Adipocyte (in vitro differentiated cells): ENCODE measurements at regions not wholly inside any gene's neighbourhood (a gene's known extent, or its start where the extent isn't known, plus 50 kb on each side); places are given as distances from the start of the nearest gene placed in this dataset.
A peak's percentile ranks its signal among the peaks of the same experiment; 100 is the strongest.

Experiments
- DNase-seq: peaks from one replicate; pipeline ENCODE4 v3.0.0-alpha.2; 2015; ENCODE audit warnings: low read depth
- H3K27me3 ChIP-seq: replicated peaks from 2 replicates; pipeline ENCODE4 v1.7.0; 2013; ENCODE audit warnings: mild to moderate bottlenecking, low read length, moderate library complexity; ENCODE audit not compliant: control insufficient read depth, insufficient read depth
- H3K36me3 ChIP-seq: 2 replicates; pipeline ENCODE4 v1.7.0; 2013; ENCODE audit warnings: low read length, mild to moderate bottlenecking, moderate library complexity; ENCODE audit not compliant: control insufficient read depth, insufficient read depth, severe bottlenecking
- H3K4me1 ChIP-seq: 2 replicates; pipeline ENCODE4 v1.7.0; 2013; ENCODE audit warnings: mild to moderate bottlenecking, low read length, moderate library complexity; ENCODE audit not compliant: control insufficient read depth, insufficient read depth
- H3K4me3 ChIP-seq: 2 replicates; pipeline ENCODE4 v1.7.0; 2013; ENCODE audit warnings: mild to moderate bottlenecking, low read length, moderate library complexity
- H3K9ac ChIP-seq: 2 replicates; pipeline ENCODE4 v1.7.0; 2013; ENCODE audit warnings: mild to moderate bottlenecking, low read length, moderate library complexity
- H3K9me3 ChIP-seq: 2 replicates; pipeline ENCODE4 v1.7.0; 2013; ENCODE audit warnings: mild to moderate bottlenecking, low read length, moderate library complexity; ENCODE audit not compliant: control insufficient read depth

DNA sequence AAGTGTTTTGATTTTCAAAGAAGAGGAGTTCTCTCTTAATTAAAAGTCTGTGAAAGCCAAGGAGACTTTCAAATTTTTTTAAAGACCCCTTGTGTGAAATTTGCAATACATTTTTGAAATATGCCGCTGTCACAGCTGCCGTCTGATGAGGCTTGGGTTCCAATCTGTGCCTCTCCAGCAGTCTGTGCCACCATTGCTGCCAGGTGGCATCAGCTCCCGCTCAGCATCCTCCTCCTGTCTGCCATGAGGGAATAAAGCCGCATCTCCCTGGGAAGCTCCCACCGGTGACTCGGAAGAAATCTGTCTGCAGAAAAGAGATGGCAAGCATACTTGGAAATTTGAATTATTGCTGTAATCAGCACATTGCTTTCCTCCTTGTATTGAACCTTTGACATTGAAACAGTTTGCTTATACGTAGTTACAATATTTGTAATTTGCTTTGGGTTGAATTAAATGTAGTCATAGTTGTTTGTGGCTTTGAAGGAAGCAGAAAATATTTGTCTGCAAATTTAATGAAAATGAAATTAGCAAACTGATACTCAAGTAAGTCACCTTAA, 145.7 kb upstream of the SNX2 start:
- Histone ChIP-seq H3K4me3 (no peak overlapping the region), H3K9me3 (no peaks in the 10 kb centered on the region), H3K9ac (no peak overlapping the region), H3K27me3 (no peaks in the 10 kb centered on the region), H3K36me3 (no peaks in the 10 kb centered on the region), H3K4me1 (no peaks in the 10 kb centered on the region)
- no peak for DNase-seq

DNA sequence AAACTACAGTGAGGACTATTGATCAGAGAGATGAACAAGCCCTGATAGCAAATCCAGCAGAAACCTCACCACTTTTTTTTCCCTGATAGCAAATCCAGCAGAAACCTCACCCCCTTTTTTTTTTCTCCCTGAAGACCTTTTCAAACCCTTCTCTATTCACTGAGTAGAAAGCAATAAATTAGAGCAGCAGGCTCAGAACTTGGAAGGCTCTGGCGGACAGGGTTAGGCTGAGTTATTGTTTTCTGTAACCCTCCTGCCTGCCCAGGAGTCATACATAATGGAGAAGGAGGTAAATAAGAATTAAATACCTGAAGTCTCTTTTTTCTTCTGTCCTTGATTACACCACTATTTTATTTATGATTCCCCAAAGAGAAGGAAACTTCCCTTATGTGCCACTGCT, 136.3 kb upstream of the SNX2 start:
- no peak overlapping the region for H3K9ac ChIP-seq
- H3K9me3 ChIP-seq: no peaks in the 10 kb centered on the region
- no peak overlapping the region for H3K4me3 ChIP-seq
- H3K4me1 ChIP-seq: no peaks in the 10 kb centered on the region
- DNase-seq: no peak
- no peaks in the 10 kb centered on the region for H3K36me3 ChIP-seq
- peaks cover 3% of the 10 kb centered on the region for H3K27me3 ChIP-seq

DNA sequence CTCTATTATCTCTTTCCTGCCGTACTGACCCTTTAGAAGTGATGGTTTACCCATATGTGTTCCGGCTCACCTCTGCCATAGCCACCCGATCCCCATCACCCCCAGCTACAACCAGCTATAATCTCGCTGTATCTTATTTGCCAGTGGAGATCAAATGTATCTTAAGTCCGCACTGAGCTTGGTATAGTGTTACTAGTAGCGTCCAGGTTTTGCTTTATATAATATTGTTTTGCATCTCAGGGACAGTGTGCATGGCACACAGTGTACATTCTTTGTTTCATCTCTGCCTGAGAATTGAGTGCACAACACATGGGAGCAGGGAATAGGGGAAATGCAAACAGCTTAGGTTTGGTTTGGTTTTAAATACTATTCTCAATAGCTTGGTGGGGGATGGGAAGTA, 135.8 kb upstream of the SNX2 start:
- Histone ChIP-seq H3K27me3 (peaks cover 3% of the 10 kb centered on the region), H3K4me1 (no peaks in the 10 kb centered on the region), H3K4me3 (no peak overlapping the region), H3K9me3 (no peaks in the 10 kb centered on the region), H3K36me3 (no peaks in the 10 kb centered on the region), H3K9ac (no peak overlapping the region)
- DNase-seq: no peak

DNA sequence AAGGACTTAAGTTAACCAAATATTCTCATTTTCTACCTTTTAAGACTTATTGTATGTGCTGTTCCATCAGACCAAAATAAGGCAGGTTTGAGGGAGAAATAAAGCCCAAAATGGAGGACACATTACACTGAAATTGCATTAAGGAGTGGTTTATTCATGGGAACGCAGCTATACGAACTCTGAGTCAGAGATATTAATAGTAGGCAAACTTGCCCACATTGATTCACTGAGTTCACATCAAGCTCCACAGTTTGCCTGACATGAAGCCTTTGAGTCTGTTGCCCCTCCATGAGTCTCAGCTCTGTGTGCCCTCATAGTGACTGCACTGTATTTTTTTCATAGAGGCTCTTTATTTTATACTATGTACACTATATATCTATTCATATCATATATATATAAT, 135.0 kb upstream of the SNX2 start:
- Histone ChIP-seq H3K9me3 (no peaks in the 10 kb centered on the region), H3K9ac (no peak overlapping the region), H3K4me3 (no peak overlapping the region), H3K4me1 (no peaks in the 10 kb centered on the region), H3K36me3 (no peaks in the 10 kb centered on the region), H3K27me3 (peaks cover 3% of the 10 kb centered on the region)
- DNase-seq: no peak

DNA sequence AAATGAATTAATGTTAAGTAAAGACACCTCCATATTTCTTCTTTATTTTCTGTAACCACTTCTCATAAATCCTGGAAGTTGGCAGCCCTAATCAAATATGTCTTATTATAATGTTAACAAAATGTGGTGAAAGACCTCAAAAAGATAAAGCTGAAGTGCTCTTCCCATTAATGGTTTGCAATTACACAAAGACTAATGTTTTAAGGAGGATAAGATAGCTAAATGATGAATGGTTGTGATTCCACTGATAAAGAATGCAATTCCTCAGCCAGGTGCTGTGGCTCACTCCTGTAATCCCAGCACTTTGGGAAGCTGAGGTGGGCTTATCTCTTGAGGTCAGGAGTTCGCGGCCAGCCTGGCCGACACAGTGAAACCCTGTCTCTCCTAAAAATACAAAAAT, 125.8 kb upstream of the SNX2 start:
- H3K36me3 ChIP-seq: no peaks in the 10 kb centered on the region
- DNase-seq: no peak

DNA sequence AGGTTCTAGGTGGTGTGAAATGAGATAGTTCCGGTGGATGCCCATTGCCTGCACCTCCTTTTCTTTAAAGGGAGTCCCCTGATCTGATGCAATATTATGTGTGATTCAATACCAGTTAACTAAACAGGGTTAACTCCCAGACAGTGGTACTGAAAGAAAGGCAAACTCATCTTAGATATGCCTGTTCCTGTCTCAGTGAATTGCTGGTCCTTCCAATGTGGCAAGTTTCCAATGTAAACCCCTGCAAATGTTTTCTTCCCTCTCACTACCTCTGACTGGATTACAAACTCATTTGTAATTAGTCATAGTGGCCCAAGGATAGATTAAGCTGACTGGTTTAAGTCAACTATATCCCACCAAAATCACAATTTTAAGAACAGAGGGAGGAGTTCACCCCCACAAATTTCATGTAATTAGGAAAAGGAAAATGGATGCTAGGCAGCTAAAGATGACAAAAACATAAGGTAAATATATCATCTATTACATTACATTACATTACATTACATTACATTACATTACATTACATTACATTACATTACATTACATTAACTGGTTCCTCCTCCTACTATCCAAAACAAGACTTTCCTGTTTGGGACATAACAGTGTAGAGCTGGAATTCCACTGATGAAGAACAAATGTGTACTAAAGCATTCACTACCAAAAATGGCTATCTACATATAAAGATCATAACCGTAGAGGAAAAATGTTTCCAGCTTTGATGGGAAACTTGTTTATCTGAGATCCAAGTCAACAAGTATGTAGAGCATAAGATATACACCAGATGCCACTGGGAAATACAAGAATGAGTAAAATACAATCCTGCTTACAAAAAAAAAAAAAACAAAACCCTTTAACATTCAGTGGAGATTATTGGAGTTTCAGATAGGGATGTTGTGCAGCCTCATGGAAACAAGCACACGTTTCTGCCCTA, 121.5 kb upstream of the SNX2 start:
- Histone ChIP-seq H3K4me1 (no peaks in the 10 kb centered on the region), H3K9me3 (no peaks in the 10 kb centered on the region), H3K9ac (no peak overlapping the region), H3K36me3 (no peaks in the 10 kb centered on the region), H3K27me3 (no peaks in the 10 kb centered on the region), H3K4me3 (no peak overlapping the region)
- peak; percentile 65 for DNase-seq

More for the DNA sequence above, 125.8 kb upstream of the SNX2 start:
- Histone ChIP-seq H3K27me3 (no peaks in the 10 kb centered on the region), H3K4me1 (no peaks in the 10 kb centered on the region), H3K4me3 (no peak overlapping the region), H3K9ac (no peak overlapping the region), H3K9me3 (no peaks in the 10 kb centered on the region)

DNA sequence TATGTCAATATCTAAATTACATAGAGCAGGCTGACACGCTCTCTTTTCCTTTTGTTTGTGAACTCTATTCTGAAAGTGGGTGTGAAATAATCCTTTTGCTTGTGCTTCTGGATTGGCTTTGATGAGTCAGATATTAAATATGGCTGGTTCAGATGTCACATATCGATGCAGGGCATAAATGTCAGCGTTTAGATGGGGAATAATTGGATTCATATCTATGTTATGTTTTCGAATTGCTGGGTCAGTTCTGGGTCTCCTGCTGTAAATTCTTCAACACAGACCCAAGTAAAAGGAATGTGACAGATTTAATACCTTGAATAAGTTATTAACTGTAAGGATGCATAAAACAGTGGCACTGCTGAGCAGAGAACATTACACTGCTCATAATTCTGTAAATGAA, 118.7 kb upstream of the SNX2 start:
- no peaks in the 10 kb centered on the region for H3K36me3 ChIP-seq
- no peak overlapping the region for H3K9ac ChIP-seq
- no peaks in the 10 kb centered on the region for H3K27me3 ChIP-seq
- no peak overlapping the region for H3K4me3 ChIP-seq
- peak; percentile 27 for DNase-seq
- no peaks in the 10 kb centered on the region for H3K4me1 ChIP-seq
- H3K9me3 ChIP-seq: no peaks in the 10 kb centered on the region

DNA sequence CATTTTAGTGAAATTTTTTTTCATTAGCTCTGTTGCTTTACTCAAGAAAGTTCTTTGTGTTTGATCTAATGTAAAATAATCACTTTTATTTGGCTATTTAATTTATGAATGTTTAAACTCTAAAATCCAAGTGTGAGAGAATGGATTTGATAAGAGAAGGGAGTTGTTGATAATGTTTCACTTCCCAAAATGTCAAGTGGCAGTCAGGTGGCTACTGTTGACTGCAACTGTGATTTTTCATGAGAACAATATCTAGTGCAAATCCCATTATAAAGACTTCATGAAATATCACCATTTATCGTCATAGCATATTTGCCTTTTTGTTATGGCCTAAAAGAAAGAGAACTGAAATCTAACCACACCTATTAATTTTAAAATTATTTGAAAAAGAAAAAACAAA, 118.3 kb upstream of the SNX2 start:
- Histone ChIP-seq H3K4me3 (no peak overlapping the region), H3K9me3 (no peaks in the 10 kb centered on the region), H3K9ac (no peak overlapping the region), H3K4me1 (peaks cover 3% of the 10 kb centered on the region), H3K27me3 (no peaks in the 10 kb centered on the region), H3K36me3 (no peaks in the 10 kb centered on the region)
- no peak for DNase-seq

DNA sequence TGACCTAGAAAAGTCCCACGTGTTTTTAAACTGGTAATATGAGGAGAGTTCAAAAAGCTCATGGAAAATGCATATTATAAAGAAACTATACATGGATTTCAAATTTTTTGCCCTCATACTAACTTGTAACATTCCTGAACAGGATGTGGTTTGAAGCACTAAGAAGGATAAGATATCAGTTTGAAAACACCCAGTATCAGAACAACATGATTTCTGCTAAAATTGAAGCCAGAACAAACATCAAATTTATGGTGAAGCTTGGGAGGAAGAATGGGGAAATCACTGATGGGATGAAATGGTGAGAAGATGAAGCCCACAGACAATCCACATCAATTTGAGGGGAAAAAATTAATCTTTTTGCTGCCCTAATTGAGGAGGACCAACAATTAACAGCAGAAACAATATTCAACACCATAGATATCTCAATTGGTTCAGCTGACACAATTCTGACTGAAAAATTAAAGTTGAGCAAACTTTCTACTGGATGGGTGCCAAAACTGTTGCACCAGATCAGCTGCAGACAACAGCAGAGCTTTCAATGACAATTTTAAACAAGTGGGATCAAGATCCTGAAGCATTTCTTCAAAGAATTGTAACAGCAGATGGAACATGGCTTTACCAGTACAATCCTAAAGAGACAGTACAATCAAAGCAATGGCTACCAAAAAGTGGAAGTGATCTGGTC, 113.2 kb upstream of the SNX2 start:
- peak; percentile 81 for DNase-seq
- Histone ChIP-seq H3K4me1 (peaks cover 13% of the 10 kb centered on the region), H3K27me3 (no peaks in the 10 kb centered on the region), H3K9me3 (no peaks in the 10 kb centered on the region), H3K9ac (no peak overlapping the region), H3K4me3 (no peak overlapping the region), H3K36me3 (no peaks in the 10 kb centered on the region)

DNA sequence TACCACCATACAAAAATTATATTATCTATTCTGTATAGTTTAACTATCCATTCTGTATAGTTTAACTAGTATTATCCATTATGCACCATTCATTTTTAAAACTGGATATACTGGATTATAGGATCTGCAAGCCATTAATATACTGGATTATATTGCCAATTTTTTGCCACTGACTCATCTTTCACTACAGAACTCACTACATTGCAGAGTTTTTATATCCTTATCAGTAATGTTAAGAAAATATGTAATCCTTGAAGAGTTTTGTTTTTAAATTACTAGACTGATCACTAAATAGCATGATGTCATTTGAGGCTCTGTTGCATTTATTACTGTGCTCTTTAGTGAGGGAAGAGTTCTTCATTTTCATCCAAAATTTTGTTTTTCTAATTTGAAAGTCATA, 109.8 kb upstream of the SNX2 start:
- Histone ChIP-seq H3K9me3 (no peaks in the 10 kb centered on the region), H3K9ac (no peak overlapping the region), H3K36me3 (no peaks in the 10 kb centered on the region), H3K4me1 (peaks cover 13% of the 10 kb centered on the region), H3K4me3 (no peak overlapping the region), H3K27me3 (no peaks in the 10 kb centered on the region)
- peak; percentile 26 for DNase-seq

DNA sequence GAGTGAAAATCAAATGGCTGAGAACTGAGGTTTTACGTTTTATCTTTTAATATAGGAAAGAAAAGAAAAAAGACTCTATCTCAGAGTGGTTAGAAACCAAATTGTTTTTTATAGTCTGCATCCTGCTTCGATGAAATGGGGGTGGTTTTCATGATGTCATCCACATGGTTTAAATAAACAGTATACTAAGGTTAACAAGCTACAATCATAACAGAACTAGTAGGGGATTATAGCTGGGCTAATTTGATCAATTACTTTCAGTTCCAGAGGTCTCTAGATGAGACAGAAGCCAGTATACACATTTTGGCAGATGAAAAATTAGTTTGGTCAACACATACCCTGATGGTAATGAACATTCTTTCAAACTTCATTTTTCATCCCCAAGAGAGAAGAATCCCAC, 106.3 kb upstream of the SNX2 start:
- Histone ChIP-seq H3K4me3 (no peak overlapping the region), H3K36me3 (no peaks in the 10 kb centered on the region), H3K4me1 (peaks cover 4% of the 10 kb centered on the region), H3K9me3 (no peaks in the 10 kb centered on the region), H3K9ac (no peak overlapping the region), H3K27me3 (no peaks in the 10 kb centered on the region)
- no peak for DNase-seq
